HAP-1 (cell line): ENCODE measurements at regions not wholly inside any gene's neighbourhood (a gene's known extent, or its start where the extent isn't known, plus 50 kb on each side); places are given as distances from the start of the nearest gene placed in this dataset.
"Not testable (repeated sequence)": the region's sequence is repeated elsewhere in the genome, so short reads cannot be mapped to it uniquely, and the experiment has no call there.

ENCODE experiments used
- DNase-seq, 2 experiments: peaks; one replicate each; pipeline ENCODE4 v3.0.0-alpha.2; 2016 to 2020; ENCODE audit warnings: low spot score in 2 of 2
- H3K27me3 ChIP-seq: fragments of 250-450 bp; sonication (Bioruptor Pico); 2 replicates; pipeline ENCODE4 v1.5.1; 2020; ENCODE audit warnings: low read depth, mild to moderate bottlenecking, moderate library complexity
- H3K36me3 ChIP-seq: fragments of 250-450 bp; sonication (Bioruptor Pico); replicated peaks from 2 replicates; pipeline ENCODE4 v1.5.1; 2020; ENCODE audit warnings: mild to moderate bottlenecking
- H3K4me1 ChIP-seq: fragments of 250-450 bp; sonication (Bioruptor Pico); 2 replicates; pipeline ENCODE4 v1.5.1; 2020; ENCODE audit warnings: mild to moderate bottlenecking
- H3K4me3 ChIP-seq: fragments of 250-450 bp; sonication (Bioruptor Pico); 2 replicates; pipeline ENCODE4 v1.5.1; 2020; ENCODE audit warnings: mild to moderate bottlenecking, moderate library complexity
- H3K9me3 ChIP-seq: fragments of 250-450 bp; sonication (Bioruptor Pico); 2 replicates; pipeline ENCODE4 v1.5.1; 2020; ENCODE audit warnings: mild to moderate bottlenecking, moderate library complexity
- in situ Hi-C: fragments of 300-500 bp; cut with MboI; formaldehyde crosslinking; loops from 3 replicates; pipeline ENCODE4 v1.14.3; 2020; ENCODE audit warnings: low sequenced_read_pairs, inconsistent platforms, mixed read lengths

- H3K4me3 ChIP-seq = peak overlapping the region; percentile 50
- no peaks in the 10 kb centered on the region; the same call in 1 of the 2 replicates for H3K36me3 ChIP-seq
- H3K4me1 ChIP-seq = peaks cover 22% of the 10 kb centered on the region
- no peak for DNase-seq
- in situ Hi-C loops = no loop called here
- no peaks in the 10 kb centered on the region for H3K27me3 ChIP-seq
- peaks cover 6% of the 10 kb centered on the region for H3K9me3 ChIP-seq
These were observed 50.9 kb downstream of the ANXA2R start for GRCh38 chr5:42989190-42989589.

GRCh38 chr5:42988568-42988967 lies 51.6 kb downstream of the ANXA2R start:
- H3K36me3 ChIP-seq = no peaks in the 10 kb centered on the region; the same call in 1 of the 2 replicates
- H3K4me3 ChIP-seq = peak overlapping the region; percentile 1
- H3K9me3 ChIP-seq = peaks cover 6% of the 10 kb centered on the region
- H3K27me3 ChIP-seq = no peaks in the 10 kb centered on the region
- DNase-seq = no peak
- peaks cover 28% of the 10 kb centered on the region for H3K4me1 ChIP-seq
- in situ Hi-C loops = no loop called here

- H3K36me3 ChIP-seq = no peaks in the 10 kb centered on the region; the same call in 1 of the 2 replicates
- H3K4me3 ChIP-seq = no peak overlapping the region
- peaks cover 6% of the 10 kb centered on the region for H3K9me3 ChIP-seq
- DNase-seq = no peak
- H3K27me3 ChIP-seq = no peaks in the 10 kb centered on the region
- peaks cover 41% of the 10 kb centered on the region for H3K4me1 ChIP-seq
- in situ Hi-C loops = no loop called here
These were observed 54.7 kb downstream of the ANXA2R start for GRCh38 chr5:42985129-42986037.

- H3K36me3 ChIP-seq = no peaks in the 10 kb centered on the region; the same call in 1 of the 2 replicates
- in situ Hi-C loops = no loop called here
- peak; percentile 52 to 84 for DNase-seq
- no peak overlapping the region for H3K4me3 ChIP-seq
- H3K4me1 ChIP-seq = peaks cover 38% of the 10 kb centered on the region
- peaks cover 6% of the 10 kb centered on the region for H3K9me3 ChIP-seq
- H3K27me3 ChIP-seq = no peaks in the 10 kb centered on the region
These were observed 55.8 kb downstream of the ANXA2R start for GRCh38 chr5:42984307-42984706.

GRCh38 chr5:42982107-42982622 lies 58.0 kb downstream of the ANXA2R start:
- Histone ChIP-seq H3K27me3 (no peaks in the 10 kb centered on the region), H3K9me3 (peaks cover 6% of the 10 kb centered on the region), H3K36me3 (no peaks in the 10 kb centered on the region; the same call in 1 of the 2 replicates), H3K4me3 (no peak overlapping the region), H3K4me1 (peaks cover 25% of the 10 kb centered on the region)
- in situ Hi-C loops = no loop called here
- peak; percentile 44 to 85 for DNase-seq

- DNase-seq, H3K9me3 ChIP-seq, H3K27me3 ChIP-seq, in situ Hi-C loops, H3K36me3 ChIP-seq, H3K4me3 ChIP-seq: not testable (repeated sequence)
- peaks cover 25% of the 10 kb centered on the region for H3K4me1 ChIP-seq
These were observed 58.6 kb downstream of the ANXA2R start for GRCh38 chr5:42981417-42982106.

- H3K4me3 ChIP-seq, H3K9me3 ChIP-seq, H3K27me3 ChIP-seq, in situ Hi-C loops, H3K36me3 ChIP-seq, DNase-seq: not testable (repeated sequence)
- peaks cover 25% of the 10 kb centered on the region for H3K4me1 ChIP-seq
These were observed 59.1 kb downstream of the ANXA2R start for GRCh38 chr5:42981015-42981414.

- H3K27me3 ChIP-seq, in situ Hi-C loops, H3K36me3 ChIP-seq, DNase-seq, H3K4me3 ChIP-seq, H3K9me3 ChIP-seq: not testable (repeated sequence)
- H3K4me1 ChIP-seq = peaks cover 25% of the 10 kb centered on the region
These were observed 59.7 kb downstream of the ANXA2R start for GRCh38 chr5:42980391-42980790.

- in situ Hi-C loops, H3K9me3 ChIP-seq, H3K27me3 ChIP-seq, H3K36me3 ChIP-seq, DNase-seq, H3K4me3 ChIP-seq: not testable (repeated sequence)
- peaks cover 20% of the 10 kb centered on the region for H3K4me1 ChIP-seq
These were observed 60.9 kb downstream of the ANXA2R start for GRCh38 chr5:42979242-42979641.

GRCh38 chr5:42974536-42974935 lies 65.6 kb downstream of the ANXA2R start:
- Histone ChIP-seq H3K4me3 (no peak overlapping the region), H3K9me3 (no peaks in the 10 kb centered on the region), H3K27me3 (no peaks in the 10 kb centered on the region), H3K36me3 (no peaks in the 10 kb centered on the region), H3K4me1 (no peaks in the 10 kb centered on the region)
- in situ Hi-C loops = no loop called here
- DNase-seq = no peak

GRCh38 chr5:42970636-42971559 lies 69.2 kb downstream of the ANXA2R start:
- in situ Hi-C loops = no loop called here

GRCh38 chr5:42965934-42966333 lies 74.2 kb downstream of the ANXA2R start:
- Histone ChIP-seq H3K27me3 (no peaks in the 10 kb centered on the region), H3K4me1 (0 out of 2 replicates have a peak, but pooled peaks cover 2% of the 10 kb centered on the region), H3K9me3 (no peaks in the 10 kb centered on the region), H3K4me3 (no peak overlapping the region), H3K36me3 (no peaks in the 10 kb centered on the region)
- in situ Hi-C loops = no loop called here
- no peak for DNase-seq

More at GRCh38 chr5:42970636-42971559, 69.2 kb downstream of the ANXA2R start:
- H3K4me1 ChIP-seq = 0 out of 2 replicates have a peak, but pooled peaks cover 2% of the 10 kb centered on the region
- H3K9me3 ChIP-seq = no peaks in the 10 kb centered on the region
- no peak overlapping the region for H3K4me3 ChIP-seq
- no peaks in the 10 kb centered on the region for H3K36me3 ChIP-seq
- DNase-seq = no peak
- no peaks in the 10 kb centered on the region for H3K27me3 ChIP-seq

GRCh38 chr5:42963412-42963811 lies 76.7 kb downstream of the ANXA2R start:
- Histone ChIP-seq H3K4me3 (no peak overlapping the region), H3K36me3 (no peaks in the 10 kb centered on the region), H3K27me3 (no peaks in the 10 kb centered on the region), H3K4me1 (no peaks in the 10 kb centered on the region), H3K9me3 (no peaks in the 10 kb centered on the region)
- DNase-seq = no peak
- in situ Hi-C loops = no loop called here
